H9 (cell line): ENCODE measurements at regions not wholly inside any gene's neighbourhood (a gene's known extent, or its start where the extent isn't known, plus 50 kb on each side); places are given as distances from the start of the nearest gene placed in this dataset.

Experiments used
- DNase-seq: peaks from one replicate; pipeline ENCODE4 v3.0.0-alpha.2; 2017
- H2AFZ ChIP-seq: one replicate; pipeline ENCODE4 v1.6.1; 2013; ENCODE audit warnings: mild to moderate bottlenecking, low read length, control low read depth, moderate library complexity
- H2AK5ac ChIP-seq: 2 replicates; pipeline ENCODE4 v1.6.1; 2013; ENCODE audit warnings: low read length, control low read depth, mixed read lengths; ENCODE audit not compliant: insufficient read length
- H2BK120ac ChIP-seq: one replicate; pipeline ENCODE4 v1.6.1; 2013; ENCODE audit warnings: low read depth, mild to moderate bottlenecking, low read length, control low read depth, inconsistent platforms; ENCODE audit not compliant: poor library complexity, severe bottlenecking
- H2BK12ac ChIP-seq: 2 replicates; pipeline ENCODE4 v1.6.1; 2013; ENCODE audit warnings: low read length, control low read depth, mixed read lengths, low read depth; ENCODE audit not compliant: insufficient read length
- H2BK15ac ChIP-seq: 2 replicates; pipeline ENCODE4 v1.6.1; 2013; ENCODE audit warnings: low read depth, low read length, control low read depth
- H2BK20ac ChIP-seq: one replicate; pipeline ENCODE4 v1.6.1; 2013; ENCODE audit warnings: low read depth, mild to moderate bottlenecking, low read length, control low read depth, inconsistent platforms; ENCODE audit not compliant: poor library complexity, severe bottlenecking
- H2BK5ac ChIP-seq: 2 replicates; pipeline ENCODE4 v1.6.1; 2013; ENCODE audit warnings: low read length, control low read depth, mixed read lengths; ENCODE audit not compliant: insufficient read length
- H3K14ac ChIP-seq: 2 replicates; pipeline ENCODE4 v1.6.1; 2013; ENCODE audit warnings: low read length, control low read depth; ENCODE audit not compliant: insufficient read depth
- H3K18ac ChIP-seq: 2 replicates; pipeline ENCODE4 v1.6.1; 2013; ENCODE audit warnings: low read depth, mild to moderate bottlenecking, mixed read lengths, low read length, control low read depth; ENCODE audit not compliant: insufficient read length
- H3K23ac ChIP-seq: 2 replicates; pipeline ENCODE4 v1.6.1; 2013; ENCODE audit warnings: low read length, control low read depth, mixed read lengths, low read depth; ENCODE audit not compliant: insufficient read length
- H3K23me2 ChIP-seq: 2 replicates; pipeline ENCODE4 v1.6.1; 2013; ENCODE audit warnings: low read depth, mild to moderate bottlenecking, mixed read lengths, low read length, control low read depth; ENCODE audit not compliant: insufficient read length, poor library complexity, severe bottlenecking
- H3K27ac ChIP-seq: 2 replicates; pipeline ENCODE4 v1.5.1; 2013; ENCODE audit warnings: low read length, control low read depth, mixed read lengths, low read depth; ENCODE audit not compliant: insufficient read length
- H3K27me3 ChIP-seq: 2 replicates; pipeline ENCODE4 v1.6.1; 2013; ENCODE audit warnings: low read length, control low read depth, inconsistent platforms; ENCODE audit not compliant: insufficient read depth
- H3K4ac ChIP-seq: 2 replicates; pipeline ENCODE4 v1.6.1; 2013; ENCODE audit warnings: low read depth, mild to moderate bottlenecking, control low read depth, inconsistent platforms, low read length, moderate library complexity
- H3K4me1 ChIP-seq: 2 replicates; pipeline ENCODE4 v1.6.1; 2013; ENCODE audit warnings: low read length, control low read depth, inconsistent platforms; ENCODE audit not compliant: insufficient read depth
- H3K4me2 ChIP-seq: 2 replicates; pipeline ENCODE4 v1.6.1; 2013; ENCODE audit warnings: low read length, control low read depth, mixed read lengths; ENCODE audit not compliant: insufficient read length, insufficient read depth
- H3K56ac ChIP-seq: 2 replicates; pipeline ENCODE4 v1.6.1; 2013; ENCODE audit warnings: low read depth, mild to moderate bottlenecking, mixed read lengths, low read length, control low read depth; ENCODE audit not compliant: insufficient read length
- H3K79me1 ChIP-seq: 2 replicates; pipeline ENCODE4 v1.6.1; 2013; ENCODE audit warnings: low read depth, mild to moderate bottlenecking, moderate library complexity, low read length, control low read depth, inconsistent platforms; ENCODE audit not compliant: insufficient read depth, poor library complexity, severe bottlenecking
- H3K79me2 ChIP-seq: 2 replicates; pipeline ENCODE4 v1.6.1; 2013; ENCODE audit warnings: low read length, control low read depth, inconsistent platforms; ENCODE audit not compliant: insufficient read depth
- H3K9ac ChIP-seq: 2 replicates; pipeline ENCODE4 v1.6.1; 2013; ENCODE audit warnings: low read length, control low read depth, mixed read lengths; ENCODE audit not compliant: insufficient read length; ENCODE audit errors: extremely low read depth
- H3K9me3 ChIP-seq: one replicate; pipeline ENCODE4 v1.6.1; 2013; ENCODE audit warnings: low read depth, low read length, inconsistent platforms; ENCODE audit not compliant: control insufficient read depth
- H3T11ph ChIP-seq: one replicate; pipeline ENCODE4 v1.6.1; 2013; ENCODE audit warnings: mild to moderate bottlenecking, low read length, control low read depth, inconsistent platforms
- H4K20me1 ChIP-seq: one replicate; pipeline ENCODE4 v1.6.1; 2013; ENCODE audit not compliant: control insufficient read depth, insufficient read length, insufficient read depth
- H4K5ac ChIP-seq: 2 replicates; pipeline ENCODE4 v1.6.1; 2013; ENCODE audit warnings: low read depth, mild to moderate bottlenecking, mixed read lengths, low read length, control low read depth; ENCODE audit not compliant: insufficient read length
- H4K8ac ChIP-seq: replicated peaks from 2 replicates; pipeline ENCODE4 v1.6.1; 2013; ENCODE audit warnings: low read length, control low read depth, mixed read lengths, low read depth; ENCODE audit not compliant: insufficient read length
- H4K91ac ChIP-seq: 2 replicates; pipeline ENCODE4 v1.6.1; 2013; ENCODE audit warnings: low read depth, mild to moderate bottlenecking, moderate library complexity, mixed read lengths, low read length, control low read depth; ENCODE audit not compliant: insufficient read length
- H3K27ac Mint-ChIP-seq, 3 experiments: 2 replicates in 2 of 3; 3 replicates in 1 of 3; pipeline ENCODE4 v1.8.0; 2020 to 2021; ENCODE audit warnings: mixed read lengths in 3 of 3, mild to moderate bottlenecking in 1 of 3, moderate library complexity in 1 of 3
- H3K27me3 Mint-ChIP-seq: 2 replicates; pipeline ENCODE4 v1.8.0; 2021; ENCODE audit warnings: low read depth, mild to moderate bottlenecking, moderate library complexity, mixed read lengths
- H3K36me3 Mint-ChIP-seq, 3 experiments: 2 replicates in 2 of 3; 3 replicates in 1 of 3; pipeline ENCODE4 v1.8.0; 2020 to 2021; ENCODE audit warnings: low read depth in 3 of 3, mixed read lengths in 3 of 3; ENCODE audit not compliant: insufficient read depth in 1 of 3
- H3K4me1 Mint-ChIP-seq, 2 experiments: 2 replicates each; pipeline ENCODE4 v1.8.0; 2020; ENCODE audit warnings: mixed read lengths in 2 of 2
- H3K4me3 Mint-ChIP-seq, 2 experiments: 2 replicates in 1 of 2; 3 replicates in 1 of 2; pipeline ENCODE4 v1.8.0; 2020 to 2021; ENCODE audit warnings: mild to moderate bottlenecking in 2 of 2, mixed read lengths in 2 of 2, moderate library complexity in 1 of 2
- H3K9me3 Mint-ChIP-seq, 2 experiments: 2 replicates in 1 of 2; 3 replicates in 1 of 2; pipeline ENCODE4 v1.8.0; 2020; ENCODE audit warnings: mild to moderate bottlenecking in 2 of 2, mixed read lengths in 2 of 2, moderate library complexity in 1 of 2
- WGBS: extraction: QIAGEN DNeasy Blood & Tissue Kit; methylation state at CpG from one replicate; pipeline ENCODE4 v1.1.7; 2013; ENCODE audit warnings: missing lambda C conversion rate, low lambda C conversion rate, mixed read lengths; ENCODE audit not compliant: insufficient read length; ENCODE audit errors: extremely low coverage; 5-methylcytosine and 5-hydroxymethylcytosine counted together
- TF ChIP-seq, protein P1 (sequence below): fragments of 200-600 bp; sonication (generic); conservative IDR thresholded peaks from 3 replicates; pipeline ENCODE4 v1.8.0; 2021; ENCODE audit warnings: antibody characterized with exemption, mild to moderate bottlenecking

DNA sequence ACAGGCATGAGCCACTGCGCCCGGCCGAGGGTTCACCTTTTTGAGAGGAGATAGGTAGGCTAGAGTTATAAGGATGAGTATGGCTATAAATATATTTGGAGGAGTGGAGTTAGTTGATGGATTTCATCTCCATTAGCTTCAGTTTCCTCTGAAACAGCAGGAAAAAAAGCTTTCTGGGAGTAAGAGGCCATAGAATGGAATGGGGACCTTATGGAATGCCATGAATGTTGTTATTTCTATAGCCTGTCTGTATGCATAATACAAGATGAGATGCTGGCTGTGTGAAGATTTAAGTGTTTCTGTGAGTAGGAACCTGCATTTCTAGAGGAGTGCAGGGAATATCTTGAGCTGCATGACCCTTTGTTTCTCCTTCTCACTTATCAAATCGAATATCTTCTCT, 114.9 kb upstream of the ARX start:
- H3K4ac ChIP-seq = no peak overlapping the region
- H3K14ac ChIP-seq = no peak overlapping the region
- peaks cover 2% of the 10 kb centered on the region for H3K4me1 ChIP-seq
- no peaks in the 10 kb centered on the region for H4K20me1 ChIP-seq
- no peak overlapping the region for H4K5ac ChIP-seq
- H3K9ac ChIP-seq = no peak overlapping the region
- H2BK12ac ChIP-seq = no peak overlapping the region
- no peak overlapping the region for H4K8ac ChIP-seq
- H3K9me3 Mint-ChIP-seq = peaks cover 4 to 7% of the 10 kb centered on the region in 2 experiments; a peak in 4 of 5 replicates
- H2BK15ac ChIP-seq = no peak overlapping the region
- no peaks in the 10 kb centered on the region for H3K9me3 ChIP-seq
- H2BK20ac ChIP-seq = no peak overlapping the region
- H3K27me3 Mint-ChIP-seq = no peaks in the 10 kb centered on the region
- H3K79me1 ChIP-seq = no peaks in the 10 kb centered on the region
- no peak overlapping the region for H3K56ac ChIP-seq
- H2BK5ac ChIP-seq = no peak overlapping the region
- no peak overlapping the region for H2AFZ ChIP-seq
- no peaks in the 10 kb centered on the region for H3K27me3 ChIP-seq
- H3K36me3 Mint-ChIP-seq = peaks cover 2 to 12% (median 5%) of the 10 kb centered on the region in 3 experiments; a peak in 4 of 7 replicates
- H3K79me2 ChIP-seq = no peaks in the 10 kb centered on the region
- H2BK120ac ChIP-seq = no peak overlapping the region
- no peak overlapping the region for H2AK5ac ChIP-seq
- no peak overlapping the region for H3K27ac ChIP-seq
- WGBS = no CpG with 5 or more reads among the region's 4 CpGs
- H3T11ph ChIP-seq = no peak overlapping the region
- no peak overlapping the region for H4K91ac ChIP-seq
- TF ChIP-seq, protein P1, sequence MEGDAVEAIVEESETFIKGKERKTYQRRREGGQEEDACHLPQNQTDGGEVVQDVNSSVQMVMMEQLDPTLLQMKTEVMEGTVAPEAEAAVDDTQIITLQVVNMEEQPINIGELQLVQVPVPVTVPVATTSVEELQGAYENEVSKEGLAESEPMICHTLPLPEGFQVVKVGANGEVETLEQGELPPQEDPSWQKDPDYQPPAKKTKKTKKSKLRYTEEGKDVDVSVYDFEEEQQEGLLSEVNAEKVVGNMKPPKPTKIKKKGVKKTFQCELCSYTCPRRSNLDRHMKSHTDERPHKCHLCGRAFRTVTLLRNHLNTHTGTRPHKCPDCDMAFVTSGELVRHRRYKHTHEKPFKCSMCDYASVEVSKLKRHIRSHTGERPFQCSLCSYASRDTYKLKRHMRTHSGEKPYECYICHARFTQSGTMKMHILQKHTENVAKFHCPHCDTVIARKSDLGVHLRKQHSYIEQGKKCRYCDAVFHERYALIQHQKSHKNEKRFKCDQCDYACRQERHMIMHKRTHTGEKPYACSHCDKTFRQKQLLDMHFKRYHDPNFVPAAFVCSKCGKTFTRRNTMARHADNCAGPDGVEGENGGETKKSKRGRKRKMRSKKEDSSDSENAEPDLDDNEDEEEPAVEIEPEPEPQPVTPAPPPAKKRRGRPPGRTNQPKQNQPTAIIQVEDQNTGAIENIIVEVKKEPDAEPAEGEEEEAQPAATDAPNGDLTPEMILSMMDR = no peak
- peaks cover 10 to 12% of the 10 kb centered on the region in 2 experiments for H3K4me1 Mint-ChIP-seq
- no peak overlapping the region for H3K18ac ChIP-seq
- H3K23ac ChIP-seq = no peak overlapping the region
- H3K27ac Mint-ChIP-seq = no peak overlapping the region; a peak in 1 of 7 replicates
- no peak overlapping the region for H3K4me2 ChIP-seq
- H3K4me3 Mint-ChIP-seq = no peak overlapping the region
- no peak for DNase-seq
- H3K23me2 ChIP-seq = no peaks in the 10 kb centered on the region
